A549 (cell line): ENCODE measurements at regions not wholly inside any gene's neighbourhood (a gene's known extent, or its start where the extent isn't known, plus 50 kb on each side); places are given as distances from the start of the nearest gene placed in this dataset.

Experiments used
- ATAC-seq, 2 experiments: fragments of 200-7000 bp in 1 of 2; fragments of >200 bp in 1 of 2; cut with Nextera tagmentation in 1 of 2; cut with Tn5 transposase in 1 of 2; 3 replicates each; pipeline versions ENCODE4 v1.8.0 to v1.9.1; 2018 to 2020; ENCODE audit warnings: mild to moderate bottlenecking in 1 of 2, moderate library complexity in 1 of 2
- CTCF ChIA-PET: fragments of 300-600 bp; sonication (Branson Sonifier 250); formaldehyde crosslinking; extraction: SDS; loops from one replicate; lab custom pipeline; 2021; ENCODE audit warnings: antibody characterized with exemption, inconsistent platforms; lab: Yijun Ruan, JAX
- POLR2A ChIA-PET: fragments of 350-600 bp; formaldehyde crosslinking; extraction: SDS; loops from one replicate; lab custom pipeline; 2021; ENCODE audit warnings: antibody characterized with exemption, inconsistent platforms; lab: Yijun Ruan, JAX
- DNase-seq, 2 experiments: peaks; one replicate each; pipeline versions ENCODE4 v3.0.0 to v3.0.0-alpha.2; 2011 to 2016; ENCODE audit warnings: low read depth in 1 of 2, low spot score in 1 of 2
- FAIRE-seq: peaks from 2 replicates; lab custom pipeline; 2011; peaks lifted over from hg19 to GRCh38; lab: Jason Lieb, UNC
- H3K27ac ChIP-seq, 2 experiments: fragments of >200 bp; sonication (Bioruptor Twin); formaldehyde crosslinking; 3 replicates each; pipeline ENCODE4 v1.5.1; 2016 to 2017
- H3K4me1 ChIP-seq: fragments of >200 bp; sonication (Bioruptor Twin); formaldehyde crosslinking; 3 replicates; pipeline ENCODE4 v1.6.1; 2016
- H3K4me2 ChIP-seq: fragments of >200 bp; sonication (Bioruptor Twin); formaldehyde crosslinking; 3 replicates; pipeline ENCODE4 v1.6.1; 2016
- H3K4me3 ChIP-seq: fragments of >200 bp; sonication (Bioruptor Twin); formaldehyde crosslinking; 3 replicates; pipeline ENCODE4 v1.5.1; 2016
- H3K9me3 ChIP-seq: fragments of >200 bp; sonication (Bioruptor Twin); formaldehyde crosslinking; 3 replicates; pipeline ENCODE4 v1.6.1; 2016
- ATOH8 ChIP-seq: fragments of 250-450 bp; sonication (Bioruptor Pico); IDR thresholded peaks from 2 replicates; pipeline ENCODE4 v1.5.0; 2020; ENCODE audit warnings: low read depth, mild to moderate bottlenecking, moderate library complexity
- BHLHE40 ChIP-seq: IDR thresholded peaks from 2 replicates; pipeline ENCODE4 v1.6.1; 2012; ENCODE audit warnings: low read depth, low read length, inconsistent platforms
- CBX2 ChIP-seq: fragments of 200-600 bp; sonication (generic); IDR thresholded peaks from 2 replicates; pipeline ENCODE4 v1.6.1; 2016; ENCODE audit warnings: low read depth, mild to moderate bottlenecking, borderline replicate concordance
- CHD4 ChIP-seq: fragments of 200-600 bp; sonication (generic); IDR thresholded peaks from 2 replicates; pipeline ENCODE4 v1.6.1; 2016; ENCODE audit warnings: antibody characterized with exemption, mild to moderate bottlenecking, borderline replicate concordance
- EHF ChIP-seq: fragments of 250-450 bp; sonication (Bioruptor Pico); IDR thresholded peaks from 2 replicates; pipeline ENCODE4 v1.5.0; 2020; ENCODE audit warnings: mild to moderate bottlenecking
- EHMT2 ChIP-seq: fragments of 200-600 bp; sonication (generic); IDR thresholded peaks from 2 replicates; pipeline ENCODE4 v1.6.1; 2016; ENCODE audit warnings: antibody characterized with exemption, low read depth, mild to moderate bottlenecking, moderate library complexity
- FOSB ChIP-seq: fragments of 250-450 bp; sonication (Bioruptor Pico); IDR thresholded peaks from 2 replicates; pipeline ENCODE4 v1.5.0; 2020; ENCODE audit warnings: mild to moderate bottlenecking, moderate library complexity
- FOSL2 ChIP-seq, 2 experiments: fragments of 450-650 bp in 1 of 2; fragments of >200 bp in 1 of 2; sonication (Bioruptor Twin) in 1 of 2; formaldehyde crosslinking; IDR thresholded peaks; 2 replicates each; pipeline versions ENCODE4 v1.5.0 to v1.6.1; 2016 to 2020; ENCODE audit warnings: mild to moderate bottlenecking in 1 of 2, moderate library complexity in 1 of 2
- HDAC2 ChIP-seq: fragments of 200-600 bp; sonication (generic); IDR thresholded peaks from 2 replicates; pipeline ENCODE4 v1.6.1; 2016
- HOXB13 ChIP-seq: fragments of 250-450 bp; sonication (Bioruptor Pico); IDR thresholded peaks from 2 replicates; pipeline ENCODE4 v1.5.0; 2020; ENCODE audit warnings: low read depth, mild to moderate bottlenecking, moderate library complexity
- HOXB5 ChIP-seq: fragments of 250-450 bp; sonication (Bioruptor Pico); IDR thresholded peaks from 2 replicates; pipeline ENCODE4 v1.5.0; 2020; ENCODE audit warnings: mild to moderate bottlenecking, moderate library complexity
- JUN ChIP-seq, 2 experiments: fragments of >200 bp; sonication (Bioruptor Twin); formaldehyde crosslinking; IDR thresholded peaks; 2 replicates in 1 of 2; 3 replicates in 1 of 2; pipeline ENCODE4 v1.6.1; 2016 to 2017
- JUNB ChIP-seq: fragments of >200 bp; sonication (Bioruptor Twin); formaldehyde crosslinking; IDR thresholded peaks from 2 replicates; pipeline ENCODE4 v1.6.1; 2016
- KDM5A ChIP-seq: fragments of 200-600 bp; sonication (generic); IDR thresholded peaks from 2 replicates; pipeline ENCODE4 v1.6.1; 2016; ENCODE audit warnings: antibody characterized with exemption, mild to moderate bottlenecking
- MAFK ChIP-seq: fragments of 450-650 bp; IDR thresholded peaks from 2 replicates; pipeline ENCODE4 v1.6.1; 2014; ENCODE audit not compliant: partially characterized antibody
- MAZ ChIP-seq: fragments of 150-350 bp; IDR thresholded peaks from 2 replicates; pipeline ENCODE4 v1.6.1; 2014; ENCODE audit warnings: antibody characterized with exemption, low read depth, low read length, borderline replicate concordance
- MYC ChIP-seq: IDR thresholded peaks from 2 replicates; pipeline ENCODE4 v1.6.1; 2012; ENCODE audit warnings: mild to moderate bottlenecking, inconsistent platforms, low read length, improper control_type of control experiment, borderline replicate concordance
- NPAS2 ChIP-seq: fragments of 250-450 bp; sonication (Bioruptor Pico); IDR thresholded peaks from 2 replicates; pipeline ENCODE4 v1.8.0; 2022; ENCODE audit warnings: mild to moderate bottlenecking, moderate library complexity, borderline replicate concordance
- PHF8 ChIP-seq: fragments of 200-600 bp; sonication (generic); IDR thresholded peaks from 2 replicates; pipeline ENCODE4 v1.6.1; 2016; ENCODE audit warnings: low read depth, mild to moderate bottlenecking, antibody characterized with exemption, moderate library complexity, borderline replicate concordance
- POLR2A ChIP-seq: IDR thresholded peaks from 2 replicates; pipeline ENCODE4 v1.6.1; 2012; ENCODE audit warnings: mild to moderate bottlenecking, low read length
- RAD21 ChIP-seq, 2 experiments: fragments of >200 bp in 1 of 2; sonication (Bioruptor Twin) in 1 of 2; formaldehyde crosslinking in 1 of 2; IDR thresholded peaks in 1 of 2; conservative IDR thresholded peaks in 1 of 2; 2 replicates in 1 of 2; 3 replicates in 1 of 2; pipeline ENCODE4 v1.6.1; 2012 to 2018; ENCODE audit warnings: inconsistent platforms in 1 of 2
- RARB ChIP-seq: fragments of 250-450 bp; sonication (Bioruptor Pico); IDR thresholded peaks from 2 replicates; pipeline ENCODE4 v1.8.0; 2021; ENCODE audit warnings: mild to moderate bottlenecking, moderate library complexity
- RFX5 ChIP-seq: fragments of 450-650 bp; IDR thresholded peaks from 2 replicates; pipeline ENCODE4 v1.7.1; 2014; ENCODE audit warnings: antibody characterized with exemption, mild to moderate bottlenecking, moderate library complexity
- SMC3 ChIP-seq: fragments of >200 bp; sonication (Bioruptor Twin); formaldehyde crosslinking; IDR thresholded peaks from 3 replicates; pipeline ENCODE4 v1.6.1; 2018; ENCODE audit warnings: inconsistent platforms
- TP53 ChIP-seq: fragments of 250-450 bp; sonication (Bioruptor Pico); IDR thresholded peaks from 2 replicates; pipeline ENCODE4 v1.5.0; 2021; ENCODE audit warnings: mild to moderate bottlenecking, moderate library complexity
- USF2 ChIP-seq: fragments of 450-650 bp; IDR thresholded peaks from 2 replicates; pipeline ENCODE4 v1.6.1; 2014; ENCODE audit warnings: antibody characterized with exemption
- ZFP36 ChIP-seq: fragments of 450-650 bp; IDR thresholded peaks from 2 replicates; pipeline ENCODE4 v1.6.1; 2014; ENCODE audit warnings: borderline replicate concordance; ENCODE audit not compliant: partially characterized antibody
- ZNF302 ChIP-seq: fragments of 250-450 bp; sonication (Bioruptor Pico); IDR thresholded peaks from 2 replicates; pipeline ENCODE4 v1.9.0; 2021; ENCODE audit warnings: inconsistent platforms, mild to moderate bottlenecking, moderate library complexity
- WGBS: methylation state at CpG from one replicate; pipeline ENCODE4 v1.1.6; 2017; ENCODE audit errors: missing lambda C conversion rate; 5-methylcytosine and 5-hydroxymethylcytosine counted together
- TF ChIP-seq, protein P1 (sequence below): fragments of 150-350 bp; IDR thresholded peaks from 2 replicates; pipeline ENCODE4 v1.6.1; 2014; ENCODE audit warnings: low read depth, mild to moderate bottlenecking, low read length
- TF ChIP-seq, protein P2 (sequence below): fragments of 200-600 bp; sonication (generic); IDR thresholded peaks from 2 replicates; pipeline ENCODE4 v1.6.1; 2016; ENCODE audit warnings: antibody characterized with exemption, mild to moderate bottlenecking, moderate library complexity
- TF ChIP-seq, protein P3 (sequence below): fragments of 250-450 bp; sonication (Bioruptor Pico); IDR thresholded peaks from 2 replicates; pipeline ENCODE4 v1.5.0; 2021; ENCODE audit warnings: mild to moderate bottlenecking, moderate library complexity, borderline replicate concordance

GRCh38 chr14:97944380-97944779 lies 1147.2 kb downstream of the VRK1 start:
- POLR2A ChIA-PET = no interaction called here
- Histone ChIP-seq H3K4me3 (no peak overlapping the region), H3K4me1 (no peaks in the 10 kb centered on the region), H3K4me2 (no peak overlapping the region)
- TF ChIP-seq USF2 = no peak
- TF ChIP-seq SMC3 = no peak
- TF ChIP-seq, protein P1, sequence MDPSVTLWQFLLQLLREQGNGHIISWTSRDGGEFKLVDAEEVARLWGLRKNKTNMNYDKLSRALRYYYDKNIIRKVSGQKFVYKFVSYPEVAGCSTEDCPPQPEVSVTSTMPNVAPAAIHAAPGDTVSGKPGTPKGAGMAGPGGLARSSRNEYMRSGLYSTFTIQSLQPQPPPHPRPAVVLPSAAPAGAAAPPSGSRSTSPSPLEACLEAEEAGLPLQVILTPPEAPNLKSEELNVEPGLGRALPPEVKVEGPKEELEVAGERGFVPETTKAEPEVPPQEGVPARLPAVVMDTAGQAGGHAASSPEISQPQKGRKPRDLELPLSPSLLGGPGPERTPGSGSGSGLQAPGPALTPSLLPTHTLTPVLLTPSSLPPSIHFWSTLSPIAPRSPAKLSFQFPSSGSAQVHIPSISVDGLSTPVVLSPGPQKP = no peak
- TF ChIP-seq MAFK = no peak
- TF ChIP-seq RAD21 (conservative IDR thresholded peaks at IDR 0.05 in 1 of 2, IDR thresholded peaks at IDR 0.05 in 1 of 2) = no peak
- no peak for TF ChIP-seq CBX2
- TF ChIP-seq JUNB = no peak
- TF ChIP-seq NPAS2 (CRISPR knock-in tag) = no peak
- no peak for TF ChIP-seq KDM5A
- no peak for TF ChIP-seq MYC
- no peak for TF ChIP-seq JUN (IDR thresholded peaks at IDR 0.05)
- TF ChIP-seq ATOH8 (CRISPR knock-in tag) = no peak
- no peak for TF ChIP-seq POLR2A
- no peak for TF ChIP-seq HDAC2
- TF ChIP-seq RARB (CRISPR knock-in tag) = no peak
- TF ChIP-seq EHMT2 = no peak
- no peak for TF ChIP-seq HOXB13
- TF ChIP-seq, all 56 proteins: peak for 0
- FAIRE-seq (no peak), ATAC-seq (no peak), DNase-seq (no peak)
- no peak overlapping the region for H3K27ac ChIP-seq
- 15% methylated on average over 1 of the region's 1 CpG for WGBS
- CTCF ChIA-PET = interaction anchor here (1.1 kb wide), 1 partner anchor 14 kb away, joined by 3 read pairs; no protein-coding TSS in a partner anchor
- H3K9me3 ChIP-seq = no peaks in the 10 kb centered on the region

DNA sequence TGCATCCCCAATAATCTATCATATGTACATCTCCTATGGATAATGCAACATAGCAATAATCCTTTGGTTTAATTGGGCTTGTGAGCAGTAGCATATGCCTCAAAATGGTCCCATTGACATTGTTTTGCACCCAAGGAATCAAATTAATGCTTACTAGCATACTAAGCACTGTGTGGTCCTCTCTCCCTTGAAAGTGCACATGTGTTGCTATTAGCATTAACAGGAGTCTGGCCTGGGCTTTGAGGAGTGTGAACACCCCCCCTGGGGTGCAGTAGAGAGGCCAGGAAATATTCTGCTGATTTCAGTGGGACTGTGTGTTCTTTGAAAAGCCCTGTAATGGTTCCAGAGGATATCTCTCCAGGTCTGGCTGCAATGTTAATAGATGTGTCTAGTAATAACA lies 1148.4 kb downstream of the VRK1 start:
- ChIA-PET POLR2A (no interaction called here), CTCF (no interaction called here)
- Histone ChIP-seq H3K9me3 (no peaks in the 10 kb centered on the region), H3K4me1 (no peaks in the 10 kb centered on the region), H3K4me3 (no peak overlapping the region), H3K27ac (no peak overlapping the region), H3K4me2 (no peak overlapping the region)
- FAIRE-seq (no peak), ATAC-seq (no peak), DNase-seq (no peak)
- no peak for TF ChIP-seq FOSL2 (IDR thresholded peaks at IDR 0.05)
- no peak for TF ChIP-seq FOSL2 (CRISPR knock-in tag; IDR thresholded peaks at IDR 0.05)
- TF ChIP-seq USF2 = no peak
- TF ChIP-seq CHD4 = no peak
- TF ChIP-seq, protein P2, sequence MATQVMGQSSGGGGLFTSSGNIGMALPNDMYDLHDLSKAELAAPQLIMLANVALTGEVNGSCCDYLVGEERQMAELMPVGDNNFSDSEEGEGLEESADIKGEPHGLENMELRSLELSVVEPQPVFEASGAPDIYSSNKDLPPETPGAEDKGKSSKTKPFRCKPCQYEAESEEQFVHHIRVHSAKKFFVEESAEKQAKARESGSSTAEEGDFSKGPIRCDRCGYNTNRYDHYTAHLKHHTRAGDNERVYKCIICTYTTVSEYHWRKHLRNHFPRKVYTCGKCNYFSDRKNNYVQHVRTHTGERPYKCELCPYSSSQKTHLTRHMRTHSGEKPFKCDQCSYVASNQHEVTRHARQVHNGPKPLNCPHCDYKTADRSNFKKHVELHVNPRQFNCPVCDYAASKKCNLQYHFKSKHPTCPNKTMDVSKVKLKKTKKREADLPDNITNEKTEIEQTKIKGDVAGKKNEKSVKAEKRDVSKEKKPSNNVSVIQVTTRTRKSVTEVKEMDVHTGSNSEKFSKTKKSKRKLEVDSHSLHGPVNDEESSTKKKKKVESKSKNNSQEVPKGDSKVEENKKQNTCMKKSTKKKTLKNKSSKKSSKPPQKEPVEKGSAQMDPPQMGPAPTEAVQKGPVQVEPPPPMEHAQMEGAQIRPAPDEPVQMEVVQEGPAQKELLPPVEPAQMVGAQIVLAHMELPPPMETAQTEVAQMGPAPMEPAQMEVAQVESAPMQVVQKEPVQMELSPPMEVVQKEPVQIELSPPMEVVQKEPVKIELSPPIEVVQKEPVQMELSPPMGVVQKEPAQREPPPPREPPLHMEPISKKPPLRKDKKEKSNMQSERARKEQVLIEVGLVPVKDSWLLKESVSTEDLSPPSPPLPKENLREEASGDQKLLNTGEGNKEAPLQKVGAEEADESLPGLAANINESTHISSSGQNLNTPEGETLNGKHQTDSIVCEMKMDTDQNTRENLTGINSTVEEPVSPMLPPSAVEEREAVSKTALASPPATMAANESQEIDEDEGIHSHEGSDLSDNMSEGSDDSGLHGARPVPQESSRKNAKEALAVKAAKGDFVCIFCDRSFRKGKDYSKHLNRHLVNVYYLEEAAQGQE = no peak
- no peak for TF ChIP-seq ZNF302
- no peak for TF ChIP-seq MAZ
- TF ChIP-seq FOSB (CRISPR knock-in tag) = no peak
- TF ChIP-seq, protein P3, sequence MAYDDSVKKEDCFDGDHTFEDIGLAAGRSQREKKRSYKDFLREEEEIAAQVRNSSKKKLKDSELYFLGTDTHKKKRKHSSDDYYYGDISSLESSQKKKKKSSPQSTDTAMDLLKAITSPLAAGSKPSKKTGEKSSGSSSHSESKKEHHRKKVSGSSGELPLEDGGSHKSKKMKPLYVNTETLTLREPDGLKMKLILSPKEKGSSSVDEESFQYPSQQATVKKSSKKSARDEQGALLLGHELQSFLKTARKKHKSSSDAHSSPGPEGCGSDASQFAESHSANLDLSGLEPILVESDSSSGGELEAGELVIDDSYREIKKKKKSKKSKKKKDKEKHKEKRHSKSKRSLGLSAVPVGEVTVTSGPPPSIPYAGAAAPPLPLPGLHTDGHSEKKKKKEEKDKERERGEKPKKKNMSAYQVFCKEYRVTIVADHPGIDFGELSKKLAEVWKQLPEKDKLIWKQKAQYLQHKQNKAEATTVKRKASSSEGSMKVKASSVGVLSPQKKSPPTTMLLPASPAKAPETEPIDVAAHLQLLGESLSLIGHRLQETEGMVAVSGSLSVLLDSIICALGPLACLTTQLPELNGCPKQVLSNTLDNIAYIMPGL (CRISPR knock-in tag) = no peak
- TF ChIP-seq PHF8 = no peak
- TF ChIP-seq TP53 = no peak
- no peak for TF ChIP-seq BHLHE40
- TF ChIP-seq HOXB5 (CRISPR knock-in tag) = no peak
- TF ChIP-seq RFX5 = no peak
- no peak for TF ChIP-seq EHF (CRISPR knock-in tag)
- no peak for TF ChIP-seq ZFP36
